Caco-2 (cell line): ENCODE measurements at regions not wholly inside any gene's neighbourhood (a gene's known extent, or its start where the extent isn't known, plus 50 kb on each side); places are given as distances from the start of the nearest gene placed in this dataset.

Experiments used
- BruUV-seq: library from RNA; stranded (reverse); fragments of 400-500 nt; replicated peaks from 2 replicates; lab custom pipeline; 2021; lab: Mats Ljungman, UMichigan
- CTCF ChIA-PET: fragments of 300-600 bp; sonication (Branson Sonifier 250); formaldehyde crosslinking; loops from one replicate; lab custom pipeline; 2022; ENCODE audit warnings: antibody characterized with exemption; lab: Charles Lee
- POLR2A ChIA-PET: fragments of 300-600 bp; sonication (Branson Sonifier 250); formaldehyde crosslinking; loops from one replicate; lab custom pipeline; 2022; ENCODE audit warnings: antibody characterized with exemption; lab: Charles Lee
- DNase-seq, 2 experiments: peaks; one replicate each; pipeline versions ENCODE4 v3.0.0 to v3.0.0-alpha.2; 2020 to 2022
- H3K27me3 ChIP-seq: replicated peaks from 2 replicates; pipeline ENCODE4 v1.6.0; 2011; ENCODE audit warnings: low read length; ENCODE audit not compliant: control insufficient read depth, insufficient read depth
- H3K36me3 ChIP-seq: 2 replicates; pipeline ENCODE4 v1.5.1; 2011; ENCODE audit warnings: low read length; ENCODE audit not compliant: control insufficient read depth, insufficient read depth
- H3K4me1 ChIP-seq: fragments of 250-450 bp; sonication (Bioruptor Pico); 2 replicates; pipeline ENCODE4 v1.5.1; 2020; ENCODE audit warnings: mild to moderate bottlenecking
- H3K4me3 ChIP-seq: 2 replicates; pipeline ENCODE4 v1.5.1; 2011; ENCODE audit warnings: low read depth, mild to moderate bottlenecking, control low read depth, low read length
- H3K9me3 ChIP-seq: fragments of 250-450 bp; sonication (Bioruptor Pico); 2 replicates; pipeline ENCODE4 v1.5.1; 2020; ENCODE audit warnings: mild to moderate bottlenecking, moderate library complexity
- H3K27ac Mint-ChIP-seq: one replicate; pipeline ENCODE4 v1.8.0; 2022; ENCODE audit warnings: mixed read lengths; ENCODE audit not compliant: unreplicated experiment
- H3K27me3 Mint-ChIP-seq: one replicate; pipeline ENCODE4 v1.8.0; 2022; ENCODE audit warnings: mixed read lengths; ENCODE audit not compliant: insufficient read depth, unreplicated experiment
- H3K36me3 Mint-ChIP-seq: one replicate; pipeline ENCODE4 v1.8.0; 2022; ENCODE audit warnings: mild to moderate bottlenecking, mixed read lengths; ENCODE audit not compliant: insufficient read depth, unreplicated experiment
- H3K4me1 Mint-ChIP-seq: one replicate; pipeline ENCODE4 v1.8.0; 2022; ENCODE audit warnings: low read depth, mixed read lengths; ENCODE audit not compliant: unreplicated experiment
- H3K4me3 Mint-ChIP-seq: one replicate; pipeline ENCODE4 v1.8.0; 2022; ENCODE audit warnings: mild to moderate bottlenecking, moderate library complexity, mixed read lengths; ENCODE audit not compliant: unreplicated experiment
- H3K9me3 Mint-ChIP-seq: one replicate; pipeline ENCODE4 v1.8.0; 2022; ENCODE audit warnings: mixed read lengths; ENCODE audit not compliant: unreplicated experiment
- CTCF ChIP-seq, 2 experiments: fragments of 200-600 bp in 1 of 2; IDR thresholded peaks; 1 replicate in 1 of 2; 2 replicates in 1 of 2; pipeline versions ENCODE4 v1.5.1 to v1.8.0; 2011 to 2022; ENCODE audit warnings: antibody characterized with exemption in 1 of 2, control low read depth in 1 of 2, inconsistent platforms in 1 of 2, low read depth in 1 of 2, low read length in 1 of 2, mild to moderate bottlenecking in 1 of 2, moderate library complexity in 1 of 2; ENCODE audit not compliant: insufficient read depth in 1 of 2, severe bottlenecking in 1 of 2, unreplicated experiment in 1 of 2
- intact Hi-C: fragments of 100-400 bp; cut with micrococcal nuclease; formaldehyde crosslinking; loops from one replicate; pipeline ENCODE4 v1.10.0; 2022; ENCODE audit not compliant: unreplicated experiment

- Mint-ChIP-seq H3K9me3 (no peaks in the 10 kb centered on the region), H3K36me3 (no peaks in the 10 kb centered on the region), H3K4me1 (no peaks in the 10 kb centered on the region), H3K4me3 (no peak overlapping the region), H3K27me3 (no peaks in the 10 kb centered on the region), H3K27ac (peak overlapping the region; percentile 40)
- Histone ChIP-seq H3K36me3 (no peaks in the 10 kb centered on the region), H3K4me3 (no peak overlapping the region), H3K4me1 (peaks cover 21% of the 10 kb centered on the region), H3K9me3 (0 out of 2 replicates have a peak, but pooled peaks cover 4% of the 10 kb centered on the region), H3K27me3 (no peaks in the 10 kb centered on the region)
- intact Hi-C loops, result loop anchor here (1.0 kb wide), 1 partner anchor 20 kb away; no protein-coding TSS in a partner anchor
- CTCF ChIA-PET, result interaction anchor here (0.6 kb wide), 1 partner anchor 24 kb away, joined by 3 read pairs; no protein-coding TSS in a partner anchor
- BruUV-seq, result no TSS peak
- no peak for TF ChIP-seq CTCF (IDR thresholded peaks at IDR 0.05; ENCODE audit: insufficient read depth in 1 of 2, low read depth in 1 of 2, low read length in 1 of 2, severe bottlenecking in 1 of 2, unreplicated experiment in 1 of 2)
- POLR2A ChIA-PET, result no interaction called here
- DNase-seq, result peak; percentile 54 to 55
Observed at GRCh38 chr10:21263263-21263803, 262.1 kb downstream of the SKIDA1 start.

DNA sequence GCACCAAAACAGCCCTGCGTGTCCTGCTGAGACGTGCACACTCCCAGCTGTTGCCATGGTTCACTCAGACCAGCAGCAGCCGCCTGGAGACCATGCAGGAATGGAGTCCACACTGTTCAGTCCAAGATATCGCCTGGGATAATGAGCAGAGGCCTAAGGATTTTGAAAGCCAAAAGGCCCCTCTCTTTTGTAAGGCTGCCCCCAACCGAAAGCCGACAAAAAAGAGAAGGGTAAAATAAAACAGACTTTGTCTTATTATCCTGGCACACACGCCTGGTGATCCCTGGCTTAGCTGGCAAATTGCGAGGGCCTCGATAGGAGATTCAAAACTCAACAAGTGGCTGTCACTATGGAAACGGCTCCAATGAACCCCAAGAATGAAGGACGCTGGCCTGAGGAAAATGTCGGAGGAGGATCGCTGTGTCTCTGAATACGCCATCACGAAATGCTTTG lies 263.6 kb downstream of the SKIDA1 start:
- BruUV-seq, result no TSS peak
- peaks cover 21% of the 10 kb centered on the region for H3K4me1 ChIP-seq
- no peak for TF ChIP-seq CTCF (IDR thresholded peaks at IDR 0.05; ENCODE audit: insufficient read depth in 1 of 2, low read depth in 1 of 2, low read length in 1 of 2, severe bottlenecking in 1 of 2, unreplicated experiment in 1 of 2)
- no peaks in the 10 kb centered on the region for H3K36me3 ChIP-seq
- H3K4me3 ChIP-seq, result no peak overlapping the region
- no peak overlapping the region for H3K27ac Mint-ChIP-seq
- POLR2A ChIA-PET, result no interaction called here
- 0 out of 2 replicates have a peak, but pooled peaks cover 4% of the 10 kb centered on the region for H3K9me3 ChIP-seq
- H3K4me1 Mint-ChIP-seq, result no peaks in the 10 kb centered on the region
- CTCF ChIA-PET, result no interaction called here
- intact Hi-C loops, result no loop called here
- no peaks in the 10 kb centered on the region for H3K9me3 Mint-ChIP-seq
- H3K4me3 Mint-ChIP-seq, result no peak overlapping the region
- H3K27me3 ChIP-seq, result no peaks in the 10 kb centered on the region
- H3K36me3 Mint-ChIP-seq, result no peaks in the 10 kb centered on the region
- H3K27me3 Mint-ChIP-seq, result no peaks in the 10 kb centered on the region
- no peak for DNase-seq

GRCh38 chr10:21260506-21261149 lies 264.9 kb downstream of the SKIDA1 start:
- Mint-ChIP-seq H3K27me3 (no peaks in the 10 kb centered on the region), H3K27ac (no peak overlapping the region), H3K4me3 (no peak overlapping the region), H3K4me1 (no peaks in the 10 kb centered on the region), H3K9me3 (no peaks in the 10 kb centered on the region), H3K36me3 (no peaks in the 10 kb centered on the region)
- H3K9me3 ChIP-seq, result 0 out of 2 replicates have a peak, but pooled peaks cover 4% of the 10 kb centered on the region
- H3K36me3 ChIP-seq, result no peaks in the 10 kb centered on the region
- no peaks in the 10 kb centered on the region for H3K27me3 ChIP-seq
- no peak for TF ChIP-seq CTCF (IDR thresholded peaks at IDR 0.05; ENCODE audit: insufficient read depth in 1 of 2, low read depth in 1 of 2, low read length in 1 of 2, severe bottlenecking in 1 of 2, unreplicated experiment in 1 of 2)
- peaks cover 19% of the 10 kb centered on the region for H3K4me1 ChIP-seq
- CTCF ChIA-PET, result no interaction called here
- POLR2A ChIA-PET, result no interaction called here
- no peak for DNase-seq
- intact Hi-C loops, result no loop called here
- no peak overlapping the region for H3K4me3 ChIP-seq
- no TSS peak for BruUV-seq
